ENCODE measurements at regions not wholly inside any gene's neighbourhood (a gene's known extent, or its start where the extent isn't known, plus 50 kb on each side); places are given as distances from the start of the nearest gene placed in this dataset.
"Not testable (repeated sequence)": the region's sequence is repeated elsewhere in the genome, so short reads cannot be mapped to it uniquely, and the experiment has no call there.

- DNase-seq (ENCODE audit: low read depth in 1 of 2, low spot score in 1 of 2), result peak in 1 of 2 donors; percentile 44
These were observed 182.3 kb downstream of the FCRL5 start for GRCh38 chr1:157369808-157370521.

GRCh38 chr1:157368941-157369340 is 183.4 kb downstream of the FCRL5 start:
- not testable (repeated sequence) for DNase-seq (ENCODE audit: low read depth in 1 of 2, low spot score in 1 of 2)

- no peak for DNase-seq (ENCODE audit: low read depth in 1 of 2, low spot score in 1 of 2)
These were observed 184.0 kb downstream of the FCRL5 start for GRCh38 chr1:157368363-157368762.

GRCh38 chr1:157367870-157368269 is 184.4 kb downstream of the FCRL5 start:
- DNase-seq (ENCODE audit: low read depth in 1 of 2, low spot score in 1 of 2), result no peak

- DNase-seq (ENCODE audit: low read depth in 1 of 2, low spot score in 1 of 2), result no peak
These were observed 185.1 kb downstream of the FCRL5 start for GRCh38 chr1:157367091-157367739.

- no peak for DNase-seq (ENCODE audit: low read depth in 1 of 2, low spot score in 1 of 2)
These were observed 187.7 kb downstream of the FCRL5 start for GRCh38 chr1:157364612-157365011.

- no peak for DNase-seq (ENCODE audit: low read depth in 1 of 2, low spot score in 1 of 2)
These were observed 188.6 kb downstream of the FCRL5 start for GRCh38 chr1:157363660-157364140.

GRCh38 chr1:157360023-157360390 is 192.3 kb downstream of the FCRL5 start:
- DNase-seq (ENCODE audit: low read depth in 1 of 2, low spot score in 1 of 2), result no peak

GRCh38 chr1:157359314-157360022 is 192.8 kb downstream of the FCRL5 start:
- DNase-seq (ENCODE audit: low read depth in 1 of 2, low spot score in 1 of 2), result no peak

- DNase-seq (ENCODE audit: low read depth in 1 of 2, low spot score in 1 of 2), result no peak
These were observed 195.2 kb downstream of the FCRL5 start for GRCh38 chr1:157357111-157357510.

GRCh38 chr1:157356601-157357000 is 195.7 kb downstream of the FCRL5 start:
- no peak for DNase-seq (ENCODE audit: low read depth in 1 of 2, low spot score in 1 of 2)

GRCh38 chr1:157353546-157353945 is 198.8 kb downstream of the FCRL5 start:
- DNase-seq (ENCODE audit: low read depth in 1 of 2, low spot score in 1 of 2), result no peak

- DNase-seq (ENCODE audit: low read depth in 1 of 2, low spot score in 1 of 2), result no peak
These were observed 199.4 kb downstream of the FCRL5 start for GRCh38 chr1:157352817-157353408.

- no peak for DNase-seq (ENCODE audit: low read depth in 1 of 2, low spot score in 1 of 2)
These were observed 200.1 kb downstream of the FCRL5 start for GRCh38 chr1:157352216-157352615.

GRCh38 chr1:157351800-157352199 is 200.5 kb downstream of the FCRL5 start:
- not testable (repeated sequence) for DNase-seq (ENCODE audit: low read depth in 1 of 2, low spot score in 1 of 2)

- no peak for DNase-seq (ENCODE audit: low read depth in 1 of 2, low spot score in 1 of 2)
These were observed 203.5 kb downstream of the FCRL5 start for GRCh38 chr1:157348538-157349480.

- no peak for DNase-seq (ENCODE audit: low read depth in 1 of 2, low spot score in 1 of 2)
These were observed 204.8 kb downstream of the FCRL5 start for GRCh38 chr1:157347506-157347905.

GRCh38 chr1:157337785-157338184 is 199.6 kb upstream of the ETV3 start:
- not testable (repeated sequence) for DNase-seq (ENCODE audit: low read depth in 1 of 2, low spot score in 1 of 2)

GRCh38 chr1:157335056-157335455 is 196.9 kb upstream of the ETV3 start:
- DNase-seq (ENCODE audit: low read depth in 1 of 2, low spot score in 1 of 2), result no peak

GRCh38 chr1:157334041-157334440 is 195.8 kb upstream of the ETV3 start:
- no peak for DNase-seq (ENCODE audit: low read depth in 1 of 2, low spot score in 1 of 2)

- DNase-seq (ENCODE audit: low read depth in 1 of 2, low spot score in 1 of 2), result not testable (repeated sequence)
These were observed 192.0 kb upstream of the ETV3 start for GRCh38 chr1:157330177-157330576.
